NCI-H2171 treated with DMSO at 0.1 percent for 48 hours (cell line): ENCODE measurements at regions not wholly inside any gene's neighbourhood (a gene's known extent, or its start where the extent isn't known, plus 50 kb on each side); places are given as distances from the start of the nearest gene placed in this dataset.
"Not testable (repeated sequence)": the region's sequence is repeated elsewhere in the genome, so short reads cannot be mapped to it uniquely, and the experiment has no call there.

Experiments used
- DNase-seq: peaks from one replicate; lab custom pipeline; 2025; lab: John Stamatoyannopoulos, UW

- peak; percentile 2 for DNase-seq
Measured at GRCh38 chr7:87287738-87288341, 57.6 kb upstream of the CROT start.

DNA sequence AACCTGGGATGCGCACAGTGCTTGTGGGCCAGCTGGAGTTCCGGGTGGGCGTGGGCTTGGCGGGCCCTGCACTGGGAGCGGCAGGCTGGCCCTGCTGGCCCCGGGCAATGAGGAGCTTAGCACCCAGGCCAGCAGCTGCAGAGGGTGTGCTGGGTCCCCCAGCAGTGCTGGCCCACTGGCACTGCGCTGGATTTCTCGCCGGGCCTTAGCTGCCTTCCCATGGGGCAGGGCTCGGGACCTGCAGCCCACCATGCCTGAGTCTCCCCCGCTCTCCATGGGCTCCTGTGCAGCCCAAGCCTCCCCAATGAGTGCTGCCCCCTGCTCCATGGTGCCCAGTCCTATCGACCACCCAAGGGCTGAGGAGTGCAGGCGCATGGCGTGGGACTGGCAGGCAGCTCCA, 56.7 kb upstream of the CROT start:
- DNase-seq: not testable (repeated sequence)

DNA sequence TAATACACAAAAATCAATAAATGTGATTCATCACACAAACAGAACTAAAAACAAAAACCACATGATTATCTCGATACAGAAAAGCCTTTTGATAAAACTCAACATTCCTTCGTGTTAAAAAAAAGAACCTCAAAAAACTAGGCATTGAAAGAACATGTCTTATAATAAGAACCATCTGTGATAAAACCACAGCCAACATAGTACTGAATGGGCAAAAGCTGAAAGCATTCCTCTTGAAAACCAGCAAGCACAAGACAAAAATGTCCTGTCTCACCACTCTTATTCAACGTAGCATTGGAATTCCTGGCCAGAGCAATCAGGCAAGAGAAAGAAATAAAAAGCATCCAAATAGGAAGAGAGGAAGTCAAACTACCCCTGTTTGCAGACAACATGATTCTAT, 49.9 kb upstream of the CROT start:
- DNase-seq: not testable (repeated sequence)
